ENCODE measurements at regions not wholly inside any gene's neighbourhood (a gene's known extent, or its start where the extent isn't known, plus 50 kb on each side); places are given as distances from the start of the nearest gene placed in this dataset.
"Not testable (repeated sequence)": the region's sequence is repeated elsewhere in the genome, so short reads cannot be mapped to it uniquely, and the experiment has no call there.

DNA sequence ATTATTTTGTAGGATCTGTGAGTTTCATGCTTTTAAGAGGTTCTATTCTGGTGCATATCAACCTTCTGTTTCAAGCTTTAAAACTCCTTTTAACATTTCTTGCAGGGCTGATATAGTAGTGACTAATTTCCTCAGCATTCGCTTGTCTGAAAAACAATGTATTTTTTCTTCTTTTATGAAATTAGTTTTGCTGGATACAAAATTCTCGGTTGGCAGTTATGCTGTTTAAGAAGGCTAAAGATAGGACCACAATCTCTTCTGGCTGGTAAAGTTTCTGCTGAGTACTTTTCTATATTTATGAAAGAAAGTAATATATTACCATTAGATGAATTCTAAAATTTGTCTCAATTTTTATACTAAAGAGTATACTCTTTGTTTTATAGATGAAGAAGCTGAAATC lies 487.8 kb upstream of the SPRY2 start:
- no peak for DNase-seq (ENCODE audit: low read depth)

- DNase-seq (ENCODE audit: low read depth) = no peak
Measured at GRCh38 chr13:80825276-80825675, 484.4 kb upstream of the SPRY2 start.

DNA sequence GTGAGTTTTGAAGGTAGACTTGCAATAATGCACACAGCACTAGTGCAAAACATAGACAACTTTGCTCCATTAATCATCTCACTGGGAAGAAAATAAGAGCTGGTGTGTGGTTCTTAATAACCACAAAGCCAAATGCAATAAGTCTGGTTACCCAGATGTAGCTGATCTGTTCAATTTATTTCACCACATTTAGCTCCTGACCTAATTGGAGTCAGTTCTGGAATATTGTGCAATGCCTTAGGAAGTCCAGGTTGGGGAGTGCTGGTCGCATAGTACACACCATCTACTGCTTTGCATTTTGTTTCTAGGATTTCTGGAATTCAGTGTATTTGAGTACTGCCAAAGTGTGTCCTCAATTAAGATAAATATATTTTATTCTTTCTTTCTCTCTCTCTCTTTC lies 483.3 kb upstream of the SPRY2 start:
- no peak for DNase-seq (ENCODE audit: low read depth)

- DNase-seq (ENCODE audit: low read depth) = no peak
Measured at GRCh38 chr13:80823472-80823871, 482.5 kb upstream of the SPRY2 start.

- no peak for DNase-seq (ENCODE audit: low read depth)
Measured at GRCh38 chr13:80821466-80821865, 480.5 kb upstream of the SPRY2 start.

DNA sequence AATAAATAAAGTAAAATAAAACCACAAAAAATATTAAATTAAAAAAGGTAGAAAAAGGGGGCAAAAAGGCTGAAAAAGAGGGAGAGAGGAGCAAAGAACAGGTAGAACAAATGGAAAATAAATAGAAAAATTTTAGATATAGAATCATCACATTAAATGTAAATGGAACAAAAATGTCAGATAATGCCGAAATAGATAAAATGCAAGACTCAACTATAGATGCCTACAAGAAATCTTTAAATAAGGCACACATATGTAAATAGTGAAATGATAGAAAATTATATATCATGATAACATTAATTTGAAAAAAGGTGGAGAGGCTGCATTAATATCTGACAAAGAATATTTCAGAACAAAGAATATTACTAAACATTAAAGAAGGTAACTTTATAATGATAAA lies 477.1 kb upstream of the SPRY2 start:
- DNase-seq (ENCODE audit: low read depth) = no peak

DNA sequence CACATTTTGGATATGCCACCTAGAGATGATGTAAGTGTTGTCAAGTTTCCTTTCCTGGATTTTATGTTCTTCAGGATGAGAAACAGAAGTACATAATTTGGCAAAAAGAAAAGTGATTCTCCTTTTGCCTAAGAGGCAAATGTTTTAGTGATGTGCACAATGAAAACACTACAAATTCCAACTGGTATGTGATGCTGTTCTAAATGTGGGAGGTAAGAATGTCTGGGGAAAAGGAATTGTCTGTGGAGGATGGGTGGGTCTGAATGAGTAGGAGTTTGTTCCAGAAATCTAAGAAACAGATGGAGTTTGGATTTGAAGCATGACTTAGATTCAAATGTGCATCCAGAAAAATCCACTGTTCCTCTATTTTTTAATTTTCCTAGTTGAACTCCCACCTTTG lies 473.6 kb upstream of the SPRY2 start:
- DNase-seq (ENCODE audit: low read depth) = no peak

DNA sequence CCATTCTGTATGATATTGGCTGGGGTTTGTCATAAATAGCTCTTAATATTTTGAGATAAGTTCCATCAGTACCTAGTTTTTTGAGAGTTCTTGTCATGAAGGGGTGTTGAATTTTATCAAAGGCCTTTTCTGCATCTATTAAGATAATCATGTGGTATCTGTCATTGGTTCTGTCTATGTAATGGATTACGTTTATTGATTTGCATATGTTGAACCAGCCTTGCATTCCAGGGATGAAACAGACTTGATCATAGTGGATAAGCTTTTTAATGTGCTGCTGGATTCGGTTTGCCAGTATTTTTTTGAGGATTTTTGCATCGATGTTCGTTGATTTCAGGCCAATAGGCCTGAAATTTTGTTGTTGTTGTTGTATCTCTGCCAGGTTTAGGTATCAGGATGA lies 469.4 kb upstream of the SPRY2 start:
- DNase-seq (ENCODE audit: low read depth) = not testable (repeated sequence)

GRCh38 chr13:80802946-80803345 lies 462.0 kb upstream of the SPRY2 start:
- no peak for DNase-seq (ENCODE audit: low read depth)

- no peak for DNase-seq (ENCODE audit: low read depth)
Measured at GRCh38 chr13:80798576-80799133, 457.7 kb upstream of the SPRY2 start.

- no peak for DNase-seq (ENCODE audit: low read depth)
Measured at GRCh38 chr13:80787604-80788003, 446.7 kb upstream of the SPRY2 start.

GRCh38 chr13:80783926-80784565 lies 443.1 kb upstream of the SPRY2 start:
- no peak for DNase-seq (ENCODE audit: low read depth)

DNA sequence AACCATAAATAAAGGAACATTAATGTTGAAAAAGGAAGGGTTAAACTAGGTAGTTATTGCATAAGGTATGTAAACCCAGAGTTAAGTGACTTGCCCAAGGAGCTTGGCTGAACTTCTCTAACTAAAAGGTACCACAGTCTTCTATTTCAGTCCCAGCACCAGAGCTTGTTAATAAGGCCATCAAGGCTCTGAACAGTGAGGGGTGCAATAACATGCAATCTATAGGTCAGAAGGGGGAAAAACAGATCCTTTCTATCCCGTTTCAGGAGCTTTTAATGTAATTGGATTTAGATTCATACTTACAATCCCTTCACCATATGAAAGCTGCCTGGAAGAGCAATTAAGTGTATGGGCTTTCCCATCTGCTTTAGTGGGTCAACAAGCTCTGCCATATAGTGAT lies 441.5 kb upstream of the SPRY2 start:
- no peak for DNase-seq (ENCODE audit: low read depth)

GRCh38 chr13:80778297-80778696 lies 437.4 kb upstream of the SPRY2 start:
- no peak for DNase-seq (ENCODE audit: low read depth)

DNA sequence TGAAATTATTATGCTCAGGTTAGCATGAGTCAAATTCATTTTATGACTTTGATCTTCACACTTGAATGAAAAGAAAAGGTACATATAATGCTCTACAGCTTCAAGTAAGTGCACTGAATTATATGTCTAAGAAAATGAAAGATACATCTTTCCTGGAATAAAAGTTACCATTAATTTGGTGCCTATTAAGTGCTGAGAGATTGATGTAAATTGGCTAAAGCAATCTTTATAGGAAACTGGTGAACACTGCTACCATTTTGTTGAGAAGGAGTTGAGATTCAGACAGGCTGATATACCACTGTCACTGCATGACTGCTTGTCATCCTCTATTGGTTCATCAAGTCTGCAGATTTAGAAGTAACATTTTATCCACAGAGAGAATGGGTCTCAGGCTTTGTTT lies 416.8 kb upstream of the SPRY2 start:
- DNase-seq (ENCODE audit: low read depth) = no peak

DNA sequence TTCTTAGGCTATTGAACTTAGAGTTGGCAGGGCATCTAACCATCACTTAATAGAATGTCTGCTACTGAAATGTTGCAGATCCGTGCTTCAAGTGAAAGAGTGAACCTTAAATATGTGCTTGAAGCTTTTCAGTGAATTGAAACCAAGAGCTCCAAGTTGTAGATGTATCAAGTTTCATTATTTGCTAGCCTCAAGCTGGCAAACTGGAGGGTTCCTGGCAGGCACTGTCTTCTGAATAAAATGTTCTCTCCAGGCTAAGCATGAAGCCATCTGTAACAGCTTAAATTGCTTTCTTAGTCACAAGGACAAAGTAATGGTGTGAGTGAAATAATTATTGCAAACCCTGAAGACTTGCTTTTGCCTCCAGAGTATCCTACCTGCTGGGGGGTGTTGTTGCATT lies 415.0 kb upstream of the SPRY2 start:
- DNase-seq (ENCODE audit: low read depth) = no peak

DNA sequence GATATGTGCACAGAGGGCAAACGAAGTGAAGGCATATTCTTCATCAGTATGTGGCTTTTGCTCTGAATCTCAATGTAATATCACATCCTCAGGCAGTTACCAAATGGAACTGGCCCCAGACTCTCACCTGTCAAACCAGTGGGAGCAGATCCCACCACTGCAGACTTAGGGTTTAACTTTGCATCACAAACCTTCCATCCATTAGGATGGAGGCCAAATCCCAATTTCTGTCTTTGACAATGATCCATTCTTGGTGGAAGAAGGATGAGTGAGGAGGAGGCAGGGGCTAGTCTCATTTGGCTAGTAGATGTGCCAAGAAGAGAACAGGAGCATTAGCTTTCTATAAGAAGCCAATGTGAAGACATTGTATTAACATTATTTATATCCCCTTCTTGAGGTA lies 413.5 kb upstream of the SPRY2 start:
- DNase-seq (ENCODE audit: low read depth) = no peak

DNA sequence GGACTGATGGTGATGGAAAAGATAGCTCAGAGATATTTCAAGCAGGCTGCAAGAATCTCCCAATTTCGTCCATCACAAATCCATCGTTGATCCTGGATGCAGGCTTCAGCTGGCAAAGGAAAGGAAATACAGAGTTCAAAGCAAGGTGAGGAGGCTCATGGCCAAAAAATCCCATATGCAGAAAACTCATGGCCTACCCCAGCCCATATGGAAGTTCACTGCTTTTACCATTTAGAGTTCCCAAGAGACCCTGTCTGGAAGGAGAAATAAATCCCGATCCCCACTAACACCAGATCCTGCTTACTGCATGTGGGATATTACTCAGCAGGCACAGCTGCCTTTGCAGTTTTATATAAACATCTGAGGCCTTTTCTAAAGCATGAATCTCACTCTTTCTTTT lies 412.9 kb upstream of the SPRY2 start:
- DNase-seq (ENCODE audit: low read depth) = no peak

DNA sequence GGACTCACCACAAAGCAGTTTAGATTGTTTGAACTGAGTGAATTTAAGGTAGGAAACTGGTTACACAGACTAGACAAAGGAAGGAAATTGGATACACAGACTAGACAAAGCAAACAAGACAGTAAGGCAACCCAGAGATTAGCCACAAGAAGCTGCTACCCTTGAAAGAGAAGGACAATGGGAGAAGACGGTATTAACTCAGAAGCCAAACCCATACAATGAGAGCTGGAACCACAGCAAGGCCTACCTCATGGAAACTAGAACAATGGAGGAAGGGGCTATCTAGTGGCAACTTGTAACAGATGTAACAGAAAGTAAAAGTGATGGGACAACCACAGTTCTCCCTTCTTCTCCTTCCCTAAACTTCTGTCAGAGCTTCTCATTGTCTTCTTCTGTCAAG lies 410.9 kb upstream of the SPRY2 start:
- no peak for DNase-seq (ENCODE audit: low read depth)

GRCh38 chr13:80744147-80744914 lies 403.4 kb upstream of the SPRY2 start:
- DNase-seq (ENCODE audit: low read depth) = no peak

DNA sequence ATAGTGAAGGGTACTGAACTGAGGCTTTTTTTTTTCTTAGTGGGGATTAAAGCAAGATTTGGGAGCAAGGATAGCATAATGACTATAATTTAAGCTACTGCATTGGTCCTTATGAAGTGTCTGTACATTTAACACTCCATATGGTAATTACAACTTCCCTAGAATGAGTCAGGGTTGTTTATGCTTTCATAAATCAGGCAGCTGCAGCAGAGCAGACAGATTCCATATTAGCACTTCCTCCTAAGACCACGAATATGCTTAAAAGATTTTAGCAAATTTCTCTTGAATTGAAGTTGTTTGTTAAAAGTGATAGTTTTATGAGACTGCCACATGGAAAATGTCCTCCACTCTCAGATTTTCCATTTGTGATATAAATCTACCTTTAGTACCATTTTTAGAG lies 401.1 kb upstream of the SPRY2 start:
- no peak for DNase-seq (ENCODE audit: low read depth)

DNA sequence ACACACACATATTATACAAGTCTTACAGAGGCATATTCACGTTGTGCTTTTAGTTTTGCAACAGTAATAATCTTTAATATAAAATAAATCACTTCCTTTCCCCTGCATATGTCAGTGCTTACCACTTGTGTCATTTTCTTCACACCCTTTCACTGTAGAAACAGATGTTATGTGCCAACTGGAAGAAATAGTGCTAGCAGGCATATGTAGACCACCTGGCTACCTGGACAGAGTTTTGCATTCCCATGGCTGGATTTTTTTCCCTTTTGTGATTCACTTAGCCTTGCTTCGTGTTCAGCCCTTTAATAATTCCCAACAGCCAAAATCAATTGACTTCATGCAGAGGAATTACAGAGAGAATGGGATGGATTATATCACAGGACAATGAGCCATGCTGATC lies 399.1 kb upstream of the SPRY2 start:
- DNase-seq (ENCODE audit: low read depth) = no peak

DNA sequence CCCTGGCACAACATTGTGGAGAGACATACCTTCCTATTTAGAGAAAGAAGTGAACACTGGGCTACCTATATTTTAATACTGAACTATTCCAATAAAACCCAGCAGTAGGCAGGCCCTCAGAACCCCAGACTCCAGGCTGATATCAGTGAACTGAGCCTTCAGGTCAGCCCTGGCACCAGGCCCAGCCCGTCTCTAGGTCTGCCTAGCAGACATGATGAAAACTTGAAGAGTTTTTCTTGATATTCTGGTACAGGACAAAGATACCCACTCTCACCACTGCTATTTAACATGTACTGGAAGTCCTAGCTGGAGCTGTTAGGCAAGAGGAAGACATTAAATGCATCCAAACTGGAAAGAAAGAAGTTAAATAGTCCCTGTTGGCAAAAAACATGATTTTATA lies 396.6 kb upstream of the SPRY2 start:
- no peak for DNase-seq (ENCODE audit: low read depth)
